GM19025 (cell line): ENCODE measurements at regions not wholly inside any gene's neighbourhood (a gene's known extent, or its start where the extent isn't known, plus 50 kb on each side); places are given as distances from the start of the nearest gene placed in this dataset.

Experiments used
- ATAC-seq: cut with Tn5 transposase; IDR thresholded peaks from one replicate; pipeline ENCODE4 v1.9.1; 2021; ENCODE audit warnings: mild to moderate bottlenecking, low read depth, moderate library complexity; ENCODE audit not compliant: unreplicated experiment

DNA sequence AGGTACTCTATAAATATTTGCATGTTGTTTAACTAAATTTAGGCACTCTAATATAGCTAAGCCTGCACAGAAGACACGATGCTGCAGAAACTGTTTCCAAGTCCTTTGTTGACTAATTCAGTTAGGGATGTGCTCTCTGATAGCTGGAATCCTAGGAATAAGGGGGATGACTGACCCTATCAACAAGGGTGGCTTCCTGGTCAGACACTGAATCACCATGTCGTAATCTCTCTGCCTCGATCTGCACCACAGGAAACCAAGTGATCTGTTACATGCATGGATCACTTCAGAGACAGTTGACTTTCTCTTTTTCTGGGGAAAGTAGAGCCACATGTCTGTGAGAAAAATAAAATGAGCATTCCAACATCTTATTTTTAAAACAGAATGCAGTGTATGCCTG is 169.1 kb downstream of the GUCY2F start:
- ATAC-seq, result no peak

DNA sequence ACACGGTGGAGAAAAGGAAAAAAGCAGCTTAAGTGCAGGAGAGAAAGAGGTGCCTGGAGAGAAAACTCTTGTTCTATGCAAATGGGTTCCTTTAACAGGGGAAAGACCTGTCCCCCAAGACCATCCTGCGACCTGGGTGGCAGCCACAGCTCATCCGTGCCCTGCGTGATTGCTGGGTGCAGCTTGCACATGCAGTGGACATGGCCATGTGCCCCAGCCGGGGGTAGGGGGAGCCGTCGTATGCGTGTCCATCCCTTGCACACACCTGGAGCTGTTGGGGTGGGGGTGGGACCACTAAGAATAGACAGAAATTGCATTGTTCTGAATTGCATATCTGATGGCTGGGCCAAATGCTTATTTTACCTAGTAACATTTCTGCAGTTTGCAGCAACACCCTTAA is 171.9 kb downstream of the GUCY2F start:
- no peak for ATAC-seq

DNA sequence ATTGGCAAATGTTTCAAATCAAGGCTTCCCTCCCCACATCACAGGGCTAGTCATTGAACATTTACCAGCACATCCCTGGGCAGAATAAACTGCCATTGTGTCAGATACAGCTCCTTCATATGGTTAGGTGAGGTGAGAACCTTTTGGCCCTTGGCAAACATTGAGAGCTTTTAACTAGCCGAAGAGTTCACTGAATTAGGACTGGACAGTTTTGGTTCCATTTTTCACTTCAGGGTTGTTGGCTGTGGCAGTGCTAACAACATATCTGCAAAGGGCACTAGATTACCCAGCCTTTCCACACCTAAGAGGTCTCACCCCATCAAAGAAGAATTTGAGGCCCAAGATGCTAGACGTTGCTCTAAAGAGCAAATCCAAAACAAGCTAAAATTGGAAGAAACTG is 180.7 kb downstream of the GUCY2F start:
- ATAC-seq, result no peak

DNA sequence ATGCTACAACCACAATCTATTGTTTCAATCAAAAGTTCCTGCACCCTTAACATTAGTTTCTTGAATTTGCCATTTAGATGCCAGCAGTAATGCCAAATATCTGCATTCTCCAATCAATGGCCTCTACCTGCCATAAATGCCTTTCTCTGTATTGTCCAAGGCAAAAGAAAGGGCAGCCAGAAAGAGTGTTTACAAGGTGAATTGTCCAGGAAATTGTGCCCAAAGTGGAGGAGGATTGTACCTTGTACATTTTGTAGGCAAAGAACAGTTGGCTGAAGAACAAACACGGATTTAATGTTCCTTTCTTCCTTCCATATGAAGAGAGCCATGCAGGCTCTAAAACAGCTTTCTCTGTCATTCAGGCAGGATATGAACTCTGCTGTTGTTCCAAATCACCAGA is 181.5 kb downstream of the GUCY2F start:
- ATAC-seq, result no peak

DNA sequence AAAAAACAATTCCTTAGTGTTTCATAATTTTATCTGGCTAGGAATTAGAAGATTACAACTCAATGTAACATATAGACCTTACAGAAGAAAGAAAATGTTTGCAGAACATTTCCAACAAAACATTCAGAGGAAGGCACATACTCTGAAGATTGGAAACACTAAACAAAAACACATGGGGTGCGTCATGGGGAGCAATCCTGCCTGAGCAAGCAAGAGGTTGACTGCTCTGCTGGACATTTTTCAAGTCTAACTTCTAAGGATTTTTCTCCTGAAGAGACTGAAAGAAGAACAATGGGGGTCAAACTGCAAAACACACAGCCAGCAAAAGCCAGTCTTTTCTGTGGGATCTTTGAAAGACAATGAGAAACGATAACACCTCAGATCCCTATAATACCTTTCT is 182.8 kb downstream of the GUCY2F start:
- ATAC-seq, result no peak

DNA sequence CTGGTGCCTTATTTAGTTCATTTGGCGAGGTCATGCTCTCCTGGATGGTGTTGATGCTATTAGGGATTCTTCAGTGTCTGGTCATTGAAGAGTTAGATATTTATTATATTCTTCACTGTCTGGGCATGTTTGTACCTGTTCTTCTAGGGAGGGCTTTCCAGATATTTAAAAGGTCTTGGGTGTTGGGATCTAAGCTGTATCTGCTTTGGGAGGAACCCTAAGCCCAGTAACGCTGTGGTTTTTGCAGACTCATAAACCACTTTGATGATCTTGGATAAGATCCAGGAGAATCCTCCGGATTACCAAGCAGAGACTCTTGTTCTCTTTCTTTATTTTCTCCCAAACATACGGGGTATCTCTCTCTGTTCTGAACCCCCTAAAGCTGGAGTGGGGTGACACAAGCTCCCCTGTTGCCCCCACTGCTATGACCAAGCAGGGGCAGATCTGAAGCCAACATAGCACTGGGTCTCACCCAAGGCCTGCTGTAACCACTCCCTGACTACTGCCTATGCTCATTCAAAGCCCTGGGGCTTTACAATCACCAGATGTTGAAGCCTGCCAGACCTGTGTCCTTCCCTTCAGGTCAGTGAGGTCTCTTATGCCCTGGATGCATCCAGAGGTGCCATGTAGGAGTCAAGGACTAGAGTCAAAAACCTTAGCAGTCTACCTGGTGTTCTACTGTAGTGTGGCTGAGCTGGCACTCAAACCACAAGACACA is 187.6 kb downstream of the GUCY2F start:
- ATAC-seq, result no peak

DNA sequence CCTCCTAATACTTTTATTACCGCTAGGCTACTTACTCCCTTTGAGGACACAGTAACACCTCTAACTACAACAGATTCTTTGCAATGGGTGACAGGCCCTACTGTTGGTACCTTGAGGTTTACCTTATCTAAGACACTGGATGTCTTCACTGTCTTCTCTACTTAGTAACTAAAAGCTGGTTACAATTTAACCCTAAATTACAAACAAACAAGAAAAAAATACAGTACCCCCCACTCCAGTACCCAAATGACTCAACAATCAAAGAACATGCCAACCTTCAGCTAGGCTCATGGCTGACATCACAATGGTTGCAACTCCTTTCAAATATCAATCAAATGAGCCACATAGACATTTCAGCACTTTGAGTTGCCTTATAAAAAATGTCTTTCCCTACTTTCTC is 198.0 kb downstream of the GUCY2F start:
- peak; percentile 47 for ATAC-seq

DNA sequence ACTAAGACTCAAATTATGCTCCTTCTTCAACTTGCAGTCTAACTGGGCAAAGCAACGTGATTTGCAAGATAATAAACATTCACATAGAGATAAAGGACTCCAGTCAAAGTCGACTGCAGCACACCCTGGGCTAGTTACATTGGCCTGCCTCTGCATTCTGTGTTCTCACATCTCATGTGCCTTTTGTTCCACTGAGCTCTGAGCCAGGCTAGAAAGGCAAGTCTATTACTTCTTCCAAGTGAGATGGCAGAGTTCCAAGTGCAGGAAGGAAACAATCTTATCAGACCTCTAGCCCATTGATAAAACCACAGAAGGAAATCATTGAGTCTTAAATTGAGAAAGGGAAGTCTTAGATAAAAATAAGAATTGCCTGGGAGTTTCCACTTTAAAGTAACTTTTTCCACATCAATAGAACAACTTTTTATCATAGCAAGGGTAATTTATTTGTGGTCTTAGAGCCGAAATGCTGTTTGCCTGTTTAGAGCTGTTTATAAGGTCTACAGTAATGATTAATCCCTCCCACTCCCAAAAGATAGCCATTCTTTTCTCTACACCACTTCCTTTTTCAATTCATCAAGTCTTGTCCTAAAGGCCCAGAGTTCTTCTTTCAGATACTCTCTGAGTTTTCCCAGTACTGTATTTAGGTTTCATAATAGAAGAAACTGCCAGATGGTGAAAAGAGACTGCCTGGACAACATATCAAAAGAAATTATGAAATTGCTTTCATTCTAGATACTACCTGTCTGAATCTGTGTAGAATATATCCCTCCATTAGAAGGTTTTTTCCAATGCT is 200.2 kb downstream of the GUCY2F start:
- peak; percentile 45 for ATAC-seq

DNA sequence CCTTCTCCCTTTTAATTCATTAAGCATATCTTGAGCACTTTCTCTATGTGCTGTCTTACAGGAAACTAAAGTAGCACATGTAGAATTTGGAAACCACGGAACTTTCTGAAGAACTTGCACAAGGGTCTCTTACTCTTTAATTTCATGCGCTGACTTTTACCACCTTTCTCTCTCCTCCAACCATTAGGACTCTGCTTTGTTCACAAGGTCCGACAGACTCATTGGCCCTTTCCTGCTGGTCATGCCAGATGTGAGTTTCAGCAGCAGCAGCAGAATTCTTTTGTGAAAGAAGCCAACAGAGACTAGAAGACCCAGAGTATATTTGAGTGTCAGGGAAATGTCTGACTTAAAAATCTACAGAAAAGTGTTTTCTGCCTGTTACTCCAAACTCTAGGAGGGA is 207.1 kb downstream of the GUCY2F start:
- ATAC-seq, result no peak

DNA sequence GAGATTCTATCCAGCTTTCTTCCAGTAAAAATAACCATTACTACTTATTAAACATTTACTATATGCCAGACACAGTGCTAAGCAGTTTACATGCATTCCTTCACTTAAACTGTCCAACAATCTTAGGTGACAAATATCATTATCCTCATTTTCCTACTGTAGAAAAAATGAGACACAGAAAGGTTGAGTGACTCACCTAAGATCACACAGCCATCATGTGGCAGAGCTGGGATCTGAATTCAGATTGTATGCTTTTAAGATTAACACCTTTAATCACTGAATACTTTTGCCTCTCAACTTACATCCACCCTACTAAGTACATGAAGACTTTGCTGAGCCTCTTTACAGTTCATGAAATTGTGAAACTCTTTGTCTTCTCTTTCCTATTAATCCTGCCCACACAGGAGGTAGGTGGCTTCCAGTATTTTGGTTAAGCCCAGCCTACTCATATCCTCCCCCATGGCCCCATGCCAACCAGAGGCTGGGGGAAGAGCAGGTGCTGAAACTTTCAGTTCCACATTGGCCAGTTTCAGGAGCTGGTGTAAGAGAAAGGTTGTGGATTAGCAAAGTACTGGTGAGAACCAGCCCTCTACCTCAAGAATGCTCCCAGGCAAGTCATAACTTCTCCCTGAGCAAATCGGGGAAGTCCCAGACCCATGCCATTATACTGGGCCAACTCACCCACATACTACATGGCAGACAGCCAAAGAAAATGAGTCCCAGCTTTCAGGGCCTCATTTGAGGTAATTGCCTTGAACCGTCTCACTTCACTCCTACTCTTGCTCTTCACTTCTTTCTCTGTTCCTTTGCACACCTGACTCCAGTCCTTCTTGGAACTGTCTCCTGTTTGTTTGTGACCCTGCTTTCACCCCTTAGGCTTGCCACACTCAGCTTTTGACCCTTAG is 211.1 kb downstream of the GUCY2F start:
- ATAC-seq, result peak; percentile 96

DNA sequence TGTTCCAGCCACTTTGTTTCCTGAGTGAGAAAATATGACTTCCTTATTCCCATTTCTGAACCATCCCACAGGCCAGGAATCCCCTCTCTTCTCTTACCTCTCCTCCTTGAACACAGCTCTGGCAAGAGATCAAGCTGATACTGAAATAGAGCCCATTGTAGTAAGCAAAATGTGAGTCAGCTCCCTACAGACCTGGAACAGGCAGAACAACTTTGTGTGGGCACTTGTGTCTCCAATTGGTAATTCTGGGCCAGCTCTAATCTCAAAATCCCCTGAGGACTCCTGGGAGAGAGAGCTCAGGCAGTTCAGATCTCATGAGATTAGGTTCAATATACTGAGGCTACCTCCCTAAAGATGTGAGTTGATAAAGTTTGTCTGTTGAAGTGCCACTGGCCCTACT is 213.5 kb downstream of the GUCY2F start:
- ATAC-seq, result no peak

DNA sequence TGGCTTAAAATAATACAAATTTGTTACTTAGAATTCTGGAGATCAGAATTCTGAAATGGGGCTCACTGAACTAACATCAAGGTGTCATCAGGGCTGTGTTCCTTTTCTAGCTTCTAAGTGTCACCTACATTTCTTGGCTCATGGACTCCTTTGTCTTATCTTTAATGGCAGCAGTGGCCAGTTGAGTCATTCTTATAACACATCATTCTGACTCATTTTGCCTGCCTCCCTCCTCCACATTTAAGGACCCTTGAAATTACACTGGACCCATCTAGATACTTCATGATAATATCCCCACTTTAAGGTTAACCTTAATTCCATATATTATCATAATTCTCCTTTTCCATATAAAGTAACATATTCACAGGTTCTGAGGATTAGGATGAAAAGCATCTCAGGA is 215.9 kb downstream of the GUCY2F start:
- ATAC-seq, result no peak

DNA sequence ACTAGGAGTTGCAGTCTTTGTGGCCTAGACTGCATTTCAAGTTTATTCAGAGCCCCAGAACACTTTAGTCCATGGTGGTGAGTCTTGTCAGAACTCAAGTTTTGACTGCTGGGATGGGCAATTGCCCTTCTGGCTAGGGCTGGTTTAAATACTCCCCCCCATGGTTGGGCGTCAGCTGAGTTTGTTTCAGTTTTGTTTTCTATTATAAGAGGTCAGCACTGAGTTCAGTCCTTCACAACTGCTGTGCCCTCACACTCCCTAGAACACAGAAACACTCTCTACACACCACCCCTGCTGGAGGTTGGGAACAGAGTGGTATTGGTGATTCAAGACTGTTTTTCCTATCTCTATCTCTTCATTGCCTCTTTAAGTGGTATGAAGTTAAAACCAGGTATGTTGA is 217.0 kb downstream of the GUCY2F start:
- peak; percentile 77 for ATAC-seq

DNA sequence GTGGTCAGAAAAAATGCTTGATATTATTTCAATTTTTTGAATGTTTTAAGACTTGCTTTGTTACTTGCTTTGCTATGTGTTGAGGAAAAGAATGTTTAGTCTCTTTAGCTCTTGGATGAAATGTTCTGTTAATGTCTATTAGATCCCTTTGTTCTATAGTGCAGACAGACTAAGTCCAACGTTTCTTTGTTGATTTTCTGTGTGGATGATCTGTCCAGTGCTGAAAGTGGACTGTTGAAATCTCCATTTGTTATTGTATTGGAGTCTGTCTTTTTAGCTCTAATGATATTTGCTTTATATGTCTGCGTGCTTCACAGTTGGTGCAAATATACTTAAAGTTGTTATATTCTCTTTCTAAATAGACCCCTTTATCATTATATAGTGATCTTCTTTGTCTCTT is 220.6 kb downstream of the GUCY2F start:
- no peak for ATAC-seq

DNA sequence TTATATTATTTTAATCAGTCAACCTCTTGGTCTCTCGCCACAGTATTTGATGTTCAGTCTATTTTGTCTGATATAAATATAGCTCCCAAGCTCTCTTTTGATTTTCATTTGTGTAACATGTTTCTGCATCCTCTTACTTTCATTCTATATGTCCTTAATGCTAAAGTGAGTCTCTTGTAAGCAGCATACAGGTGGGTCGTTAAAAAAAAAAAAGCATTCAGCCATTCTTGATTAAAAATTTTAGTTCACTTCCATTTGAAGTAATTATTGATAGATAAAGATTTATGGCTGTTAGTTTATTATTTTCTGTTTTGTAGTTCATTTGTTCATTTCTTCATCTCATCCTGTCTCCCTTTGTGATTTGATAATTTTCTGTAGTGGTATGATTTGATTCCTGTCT is 229.1 kb downstream of the GUCY2F start:
- ATAC-seq, result no peak

DNA sequence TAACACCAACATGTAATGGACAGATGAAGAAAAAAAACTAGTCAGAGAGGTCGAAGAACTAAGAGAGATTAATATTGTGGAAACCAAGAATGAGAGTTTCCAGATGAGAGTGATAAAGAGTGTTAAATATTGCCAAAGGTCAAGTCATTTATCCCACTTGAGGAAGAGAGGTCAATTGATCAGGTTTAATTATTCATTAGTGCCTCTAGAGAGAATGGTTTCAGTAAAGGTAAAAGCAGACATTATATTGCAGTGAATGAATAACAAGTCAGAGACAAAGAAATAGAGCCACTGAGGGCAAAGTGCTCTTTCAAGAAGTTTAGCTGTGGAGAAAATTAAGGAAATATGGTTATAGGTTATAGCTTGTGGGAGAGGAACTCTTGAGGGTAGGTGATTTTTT is 263.1 kb downstream of the GUCY2F start:
- ATAC-seq, result no peak

DNA sequence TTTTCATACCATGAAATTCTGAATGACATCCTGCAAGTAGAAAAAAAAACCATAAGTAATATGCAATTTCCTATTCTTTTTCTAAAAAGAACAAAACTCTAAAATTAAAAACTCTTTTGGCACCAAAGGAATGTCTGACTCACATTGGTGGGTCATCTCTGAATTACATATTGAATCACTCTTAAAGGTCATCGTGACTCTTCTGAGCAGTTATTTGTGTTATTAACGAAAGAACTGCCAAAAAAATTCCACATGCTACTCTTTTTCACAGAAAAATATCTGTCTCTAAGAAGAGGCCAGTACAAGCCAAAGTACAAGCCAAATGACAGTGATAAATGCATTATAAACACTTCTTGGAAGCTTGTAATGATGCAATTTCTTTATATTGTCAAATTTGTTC is 282.2 kb downstream of the GUCY2F start:
- no peak for ATAC-seq

DNA sequence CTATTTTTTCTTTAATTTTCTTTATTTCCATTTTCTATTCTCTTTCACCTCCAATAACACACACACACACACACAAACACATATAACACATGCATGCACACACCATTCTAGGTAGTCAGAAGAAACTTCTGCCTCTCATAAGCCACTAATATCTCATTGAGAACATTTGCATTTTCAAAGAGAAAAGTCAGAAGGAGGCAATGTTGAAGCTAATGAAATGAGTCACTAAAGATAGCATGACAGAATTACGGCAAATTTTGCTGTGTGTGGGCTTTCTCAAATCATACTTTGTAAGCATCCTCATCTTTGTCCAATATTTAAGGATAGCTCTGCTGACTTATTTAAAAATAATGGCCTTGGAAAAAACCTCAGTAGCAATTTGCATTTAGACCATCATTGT is 291.3 kb downstream of the GUCY2F start:
- ATAC-seq, result peak; percentile 29

DNA sequence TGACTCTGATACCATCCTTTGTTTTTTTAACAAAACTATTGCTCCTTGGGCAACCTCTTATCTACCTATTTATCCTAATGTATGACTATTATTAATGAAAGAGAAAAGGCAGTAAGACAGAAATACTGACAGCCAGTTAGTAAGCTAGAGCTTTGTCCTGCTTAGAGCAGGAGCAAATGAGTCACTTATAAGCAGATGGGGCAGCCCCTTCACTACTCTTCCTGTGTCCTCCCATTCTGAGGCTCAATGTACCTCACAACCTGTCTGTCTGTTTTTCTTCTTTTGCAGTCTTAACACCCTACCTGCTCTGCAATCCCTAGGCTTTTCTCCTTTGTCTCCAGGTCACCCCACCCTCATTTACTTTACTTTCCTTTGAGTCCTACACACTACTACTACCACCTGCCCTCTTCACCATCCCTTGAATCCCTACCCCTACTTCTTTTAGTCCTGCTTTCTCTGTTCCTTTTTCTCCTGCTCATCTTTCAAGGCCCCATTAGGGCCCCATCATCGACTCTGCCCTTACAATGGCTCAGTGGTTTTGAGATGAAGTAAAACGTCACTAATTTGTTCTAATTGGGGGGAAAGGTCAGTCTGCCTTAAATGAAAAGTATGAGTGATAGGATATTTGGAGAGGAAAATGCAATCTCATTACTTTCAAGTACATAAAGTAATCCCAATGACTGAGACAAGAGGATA is 294.3 kb downstream of the GUCY2F start:
- peak; percentile 80 for ATAC-seq

DNA sequence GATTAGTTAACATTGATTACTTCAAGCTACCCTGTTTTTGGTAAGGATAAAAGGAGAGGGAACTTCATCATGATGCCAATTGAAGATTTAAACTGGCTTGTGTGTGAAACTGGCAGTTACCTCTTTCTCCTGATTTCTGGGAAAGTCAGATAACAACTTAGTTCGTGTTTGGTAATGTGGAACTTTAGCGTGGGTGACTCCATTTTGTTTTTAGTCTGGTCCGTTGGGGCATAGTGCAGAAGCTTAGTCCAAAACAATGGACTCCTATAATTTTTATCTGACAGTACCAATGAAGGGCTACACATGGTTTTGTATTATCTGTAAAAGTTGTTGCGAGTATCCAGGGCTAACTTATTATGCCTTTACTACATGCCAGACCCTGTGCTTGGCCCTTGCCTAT is 294.9 kb downstream of the GUCY2F start:
- no peak for ATAC-seq
